NCI-H128 (cell line): ENCODE measurements at regions not wholly inside any gene's neighbourhood (a gene's known extent, or its start where the extent isn't known, plus 50 kb on each side); places are given as distances from the start of the nearest gene placed in this dataset.
"Not testable (repeated sequence)": the region's sequence is repeated elsewhere in the genome, so short reads cannot be mapped to it uniquely, and the experiment has no call there.

Experiments used
- DNase-seq: peaks from one replicate; lab custom pipeline; 2025; ENCODE audit not compliant: unreplicated experiment; lab: John Stamatoyannopoulos, UW

- no peak for DNase-seq
Measured at GRCh38 chr5:115439042-115439441, 105.5 kb downstream of the FEM1C start.

GRCh38 chr5:115435778-115436712 is 108.5 kb downstream of the FEM1C start:
- no peak for DNase-seq

DNA sequence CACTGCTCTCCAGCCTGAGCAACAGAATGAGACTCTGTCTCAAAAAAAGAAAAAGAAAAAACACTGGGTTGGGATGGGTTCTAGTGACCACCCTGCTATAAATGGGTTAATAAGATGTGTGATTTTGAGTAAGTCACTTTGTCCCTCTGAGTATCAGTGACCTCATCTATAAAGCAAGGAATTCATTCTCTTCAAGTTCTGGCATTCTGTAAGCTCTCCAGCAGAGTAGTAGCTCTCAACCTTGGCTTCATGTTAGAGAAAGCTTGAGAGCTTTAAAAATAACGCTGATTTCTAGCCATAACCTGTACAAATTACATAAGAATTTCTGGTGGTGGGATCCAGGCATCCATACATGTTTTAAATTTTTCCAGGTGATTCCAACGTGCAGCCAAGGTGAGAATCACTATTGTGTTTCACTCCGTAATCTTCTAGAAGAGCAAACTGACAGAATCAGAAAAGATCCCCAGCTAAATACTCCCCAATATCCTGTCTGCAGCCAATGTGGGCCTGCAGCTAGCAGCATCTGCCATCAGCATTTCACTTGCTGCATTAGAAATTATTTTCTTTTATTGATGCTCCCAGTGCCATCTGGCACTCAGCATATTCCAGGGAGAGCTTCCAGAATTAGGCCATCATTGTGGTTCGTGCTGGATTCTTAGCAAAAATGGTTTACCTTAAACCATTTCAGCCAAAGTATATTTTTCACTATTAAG is 109.4 kb downstream of the FEM1C start:
- no peak for DNase-seq

GRCh38 chr5:115433918-115434317 is 110.7 kb downstream of the FEM1C start:
- no peak for DNase-seq

DNA sequence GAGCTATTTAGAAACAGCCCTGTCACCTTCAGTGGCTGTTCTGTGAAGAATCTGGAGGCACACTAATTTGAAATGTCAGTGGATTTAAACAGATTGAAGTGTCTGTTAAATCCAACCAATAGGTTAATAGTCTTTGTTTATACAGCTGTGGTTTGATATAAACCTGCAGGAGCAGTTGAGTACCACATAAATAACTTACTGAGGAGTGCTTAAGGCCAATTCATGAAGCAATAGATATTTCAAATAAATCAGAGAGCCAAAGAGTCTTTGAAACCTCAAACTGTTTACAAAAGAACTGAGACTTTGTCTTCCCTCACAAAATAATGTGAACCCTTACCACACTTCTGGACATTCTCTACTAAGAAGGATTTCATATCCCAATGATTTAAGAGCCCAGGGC is 111.9 kb downstream of the FEM1C start:
- no peak for DNase-seq

DNA sequence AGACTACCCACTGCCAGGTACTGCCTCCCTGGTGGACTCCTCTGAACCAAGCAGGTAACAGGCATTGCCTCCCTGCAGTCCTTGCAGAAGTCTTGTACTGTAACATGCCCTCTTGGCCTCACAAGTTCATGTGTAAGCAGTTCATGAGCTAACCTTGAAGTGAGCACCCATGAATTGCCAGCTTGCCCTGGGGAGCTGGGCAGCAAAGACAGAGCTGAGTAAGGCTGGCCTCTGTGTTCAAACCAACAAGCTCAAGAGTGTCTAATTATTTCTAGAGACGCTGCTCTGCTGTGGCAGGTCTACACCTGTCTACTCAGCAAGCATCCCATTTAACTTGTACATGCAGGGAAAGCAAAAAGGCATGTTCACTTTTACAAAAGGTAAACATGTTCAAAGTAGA is 113.5 kb downstream of the FEM1C start:
- DNase-seq = no peak

DNA sequence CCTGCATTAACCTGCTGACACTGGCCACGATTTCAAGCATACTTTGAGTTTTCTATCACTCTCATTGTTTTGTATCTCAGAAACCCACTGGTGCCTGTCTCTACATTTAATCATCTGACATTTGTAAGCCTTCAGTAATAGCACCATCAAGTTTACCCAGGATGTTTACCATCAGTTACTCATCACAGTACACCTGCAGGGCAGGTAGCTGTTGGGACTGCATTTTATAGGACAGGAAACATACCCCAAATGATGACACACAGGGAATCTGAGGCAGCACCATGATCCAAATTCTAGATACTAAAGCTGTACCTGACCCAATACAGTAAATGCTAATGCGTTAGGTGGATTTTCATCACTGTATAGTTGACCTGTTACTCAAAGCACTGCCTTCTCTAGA is 114.2 kb downstream of the FEM1C start:
- no peak for DNase-seq

GRCh38 chr5:115429345-115429940 is 115.1 kb downstream of the FEM1C start:
- DNase-seq = no peak

DNA sequence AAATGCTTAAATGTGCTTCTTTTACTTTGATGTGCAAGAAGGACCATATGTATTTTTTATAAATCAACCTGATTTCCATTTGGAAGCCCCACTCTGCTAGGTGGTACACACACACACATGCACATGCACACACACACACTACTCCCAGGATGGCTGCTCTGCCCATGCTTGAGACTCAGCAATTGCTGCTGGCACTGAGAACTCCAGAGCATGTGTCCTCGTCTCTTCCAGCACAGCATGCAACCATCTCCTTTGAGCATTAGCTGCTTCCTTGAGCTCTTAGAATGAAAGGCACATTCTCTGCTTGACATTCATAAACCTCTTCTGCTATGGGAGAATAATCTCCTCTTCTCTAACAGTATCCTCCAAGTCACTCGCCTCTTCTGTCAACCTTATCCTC is 115.9 kb downstream of the FEM1C start:
- DNase-seq = no peak

DNA sequence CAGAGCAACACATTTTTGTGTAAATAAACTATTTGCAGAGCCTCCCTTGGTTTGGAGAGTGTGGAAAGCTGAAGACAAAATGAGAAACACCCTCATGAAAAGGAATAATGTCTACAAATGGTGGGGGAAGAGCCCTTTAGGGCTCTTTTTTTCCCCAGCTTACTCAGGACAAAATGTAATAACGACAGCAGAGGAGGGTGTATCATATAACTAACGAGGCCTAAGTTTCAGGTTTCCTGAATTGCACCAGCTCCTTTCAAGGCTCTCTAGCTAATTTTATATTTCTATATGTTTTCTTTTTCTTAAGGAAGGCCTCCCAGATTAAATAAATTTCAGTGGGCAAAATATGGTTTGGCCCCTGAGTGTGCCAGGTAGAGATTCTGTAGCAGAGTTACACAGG is 116.3 kb downstream of the FEM1C start:
- no peak for DNase-seq

- DNase-seq = no peak
Measured at GRCh38 chr5:115424446-115424845, 120.1 kb downstream of the FEM1C start.

DNA sequence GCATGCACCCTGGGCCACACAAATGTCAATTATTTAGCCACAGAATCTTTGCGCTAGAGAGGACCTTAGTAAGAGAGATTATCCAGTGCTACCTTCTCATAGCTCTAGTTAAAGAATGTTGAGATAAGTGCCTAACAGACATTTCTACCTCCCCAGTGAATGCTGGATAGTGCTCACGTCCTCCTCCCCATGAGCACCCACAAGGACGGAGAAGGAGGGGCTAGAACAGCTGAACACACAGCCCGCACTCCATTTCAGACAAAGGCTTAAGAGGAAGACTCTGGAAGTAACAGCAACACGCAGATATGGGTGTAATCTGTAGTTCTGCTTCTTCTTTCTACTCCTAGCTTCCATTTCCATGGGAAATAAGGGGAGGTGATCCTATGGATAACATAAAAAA is 120.5 kb downstream of the FEM1C start:
- DNase-seq = no peak

DNA sequence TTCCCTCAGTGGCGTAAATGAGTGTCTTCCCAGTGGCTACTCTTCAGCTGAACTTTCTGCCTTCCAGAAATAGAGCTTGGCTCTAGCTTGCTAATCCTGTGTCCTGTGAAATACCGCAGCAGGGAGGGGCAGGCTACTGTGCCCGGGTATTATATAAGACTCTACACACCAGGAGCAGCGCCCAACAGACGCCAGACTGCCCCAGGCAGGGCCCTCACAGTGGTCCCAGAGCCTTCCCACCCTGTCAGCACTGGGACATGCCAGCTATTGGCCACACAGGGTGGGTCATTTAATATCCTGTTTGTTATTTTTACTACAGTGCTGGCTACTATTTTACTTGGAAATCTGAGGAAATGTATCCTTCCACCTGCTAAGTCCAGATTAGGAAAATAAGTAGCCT is 121.0 kb downstream of the FEM1C start:
- no peak for DNase-seq

DNA sequence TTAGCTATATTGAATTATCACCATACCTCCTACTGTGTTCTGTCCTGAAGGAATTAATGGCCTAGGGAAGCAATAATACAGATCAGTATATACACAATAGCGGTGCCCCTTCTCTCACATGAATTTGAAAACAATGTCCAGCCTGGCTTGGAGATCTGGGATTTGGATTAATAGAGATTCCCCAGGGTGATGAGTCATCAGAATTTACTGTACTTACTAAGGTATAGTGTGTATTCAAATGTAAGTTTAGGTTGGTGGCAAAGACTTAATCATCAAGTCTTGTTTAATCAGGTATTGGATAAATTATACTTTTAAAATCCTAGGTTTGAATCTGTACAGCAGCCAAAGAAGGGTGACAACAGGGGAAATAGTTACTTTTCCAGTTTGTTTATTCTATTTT is 121.5 kb downstream of the FEM1C start:
- DNase-seq = no peak

DNA sequence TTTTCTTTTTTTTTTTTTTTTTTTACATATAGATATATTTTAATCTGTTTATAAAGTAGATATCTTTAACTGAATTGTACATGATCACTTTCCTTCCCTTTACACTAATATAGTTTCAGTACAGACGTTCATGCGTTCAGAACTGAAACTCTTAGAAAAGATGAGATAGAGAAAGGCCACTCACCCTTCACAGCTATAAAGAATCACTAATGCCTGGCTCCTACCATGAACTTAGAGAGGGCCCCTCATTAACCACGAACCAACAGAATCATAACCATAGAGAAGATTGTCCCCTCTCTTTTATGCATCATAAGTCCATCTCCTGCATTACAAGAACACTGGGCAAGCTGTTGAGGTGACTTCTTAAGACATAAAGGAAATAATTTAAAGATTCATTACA is 123.8 kb downstream of the FEM1C start:
- not testable (repeated sequence) for DNase-seq

GRCh38 chr5:115419846-115420585 is 123.6 kb upstream of the CCDC112 start:
- DNase-seq = no peak

DNA sequence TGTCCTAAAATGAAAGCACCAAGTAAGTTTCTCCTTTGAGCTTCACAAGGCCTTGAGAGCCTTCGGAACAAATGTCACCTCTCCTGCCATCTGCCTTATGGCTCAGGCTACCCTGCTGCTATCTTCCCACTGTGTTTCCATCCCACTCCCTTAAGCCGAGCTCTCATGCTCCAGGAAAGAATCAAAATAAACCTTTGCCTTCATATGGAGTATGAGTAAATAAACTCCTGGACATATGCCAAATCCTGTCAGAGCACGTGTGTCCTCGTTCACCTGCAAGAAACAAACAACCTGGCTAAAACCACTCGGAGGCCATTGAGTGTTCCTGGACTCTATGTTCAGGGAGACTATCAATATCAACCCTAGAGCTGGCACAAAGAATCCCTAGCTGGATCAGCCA is 122.3 kb upstream of the CCDC112 start:
- DNase-seq = peak; percentile 54

DNA sequence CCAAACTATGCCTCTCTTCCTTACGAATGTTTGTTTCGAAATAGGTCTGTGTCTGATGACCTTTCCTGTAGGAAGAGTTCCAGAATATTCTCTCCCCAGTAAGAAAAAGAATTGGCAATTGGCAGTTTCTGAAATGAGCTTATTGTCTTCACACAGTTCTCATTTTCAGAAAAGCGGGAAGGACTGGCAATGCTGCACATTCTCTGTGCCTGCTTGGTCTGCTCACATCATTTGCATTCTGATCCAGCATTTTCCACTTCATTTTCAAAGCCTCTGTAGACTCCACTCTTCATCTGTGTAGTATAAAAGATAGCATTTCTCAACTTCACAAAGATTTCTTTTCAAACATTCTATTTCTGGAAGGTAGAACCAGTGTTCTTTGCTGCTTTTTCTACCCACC is 120.6 kb upstream of the CCDC112 start:
- DNase-seq = no peak

DNA sequence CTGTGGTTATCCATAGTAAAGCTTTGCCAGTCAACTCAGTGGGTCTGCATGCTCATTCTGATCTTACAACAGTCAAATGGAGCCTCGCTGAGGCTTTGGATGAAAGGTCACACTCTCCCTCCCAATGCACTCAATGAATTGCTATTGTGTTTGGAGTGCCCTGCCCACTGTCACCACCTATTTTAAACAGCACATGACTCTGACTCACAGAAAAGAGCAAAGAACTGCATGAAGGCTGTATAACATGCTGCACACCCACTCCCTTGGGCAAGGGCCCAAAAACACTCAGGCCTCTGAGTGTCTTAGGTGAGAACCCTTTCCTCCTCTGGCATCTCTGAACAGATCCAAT is 118.7 kb upstream of the CCDC112 start:
- DNase-seq = peak; percentile 16

GRCh38 chr5:115414406-115415142 is 118.1 kb upstream of the CCDC112 start:
- no peak for DNase-seq

DNA sequence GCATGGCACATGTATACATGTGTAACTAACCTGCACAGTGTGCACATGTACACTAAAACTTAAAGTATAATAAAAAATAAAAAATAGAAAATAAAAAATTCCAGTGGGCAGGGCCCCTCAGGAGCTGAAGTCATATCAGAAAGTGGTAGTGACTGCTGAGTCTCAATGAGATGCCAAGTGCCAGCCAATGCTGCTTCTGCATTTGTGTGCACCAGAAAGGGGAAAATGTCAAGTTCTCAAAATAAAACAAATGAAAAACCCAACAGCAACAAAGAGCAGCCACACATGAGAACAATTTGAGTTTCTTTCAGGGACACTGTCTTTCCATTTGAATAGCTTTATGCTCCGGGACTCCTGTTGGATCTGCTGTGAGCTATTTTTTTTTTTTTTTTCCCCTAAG is 117.2 kb upstream of the CCDC112 start:
- DNase-seq = no peak
